ENCODE measurements at regions not wholly inside any gene's neighbourhood (a gene's known extent, or its start where the extent isn't known, plus 50 kb on each side); places are given as distances from the start of the nearest gene placed in this dataset.
"Not testable (repeated sequence)": the region's sequence is repeated elsewhere in the genome, so short reads cannot be mapped to it uniquely, and the experiment has no call there.

GRCh38 chr5:7146886-7147285, 249.1 kb upstream of the ADCY2 start:
- no peak overlapping the region for H3K27ac ChIP-seq (replicated peaks)
- no peak overlapping the region for H3K4me3 ChIP-seq (replicated peaks; ENCODE audit: insufficient read depth, low read length)
- H3K27me3 ChIP-seq (ENCODE audit: insufficient read depth, poor library complexity, severe bottlenecking): no peaks in the 10 kb centered on the region
- no peak for DNase-seq (ENCODE audit: low read depth in 1 of 2, low spot score in 1 of 2)
- TF ChIP-seq, protein P1, sequence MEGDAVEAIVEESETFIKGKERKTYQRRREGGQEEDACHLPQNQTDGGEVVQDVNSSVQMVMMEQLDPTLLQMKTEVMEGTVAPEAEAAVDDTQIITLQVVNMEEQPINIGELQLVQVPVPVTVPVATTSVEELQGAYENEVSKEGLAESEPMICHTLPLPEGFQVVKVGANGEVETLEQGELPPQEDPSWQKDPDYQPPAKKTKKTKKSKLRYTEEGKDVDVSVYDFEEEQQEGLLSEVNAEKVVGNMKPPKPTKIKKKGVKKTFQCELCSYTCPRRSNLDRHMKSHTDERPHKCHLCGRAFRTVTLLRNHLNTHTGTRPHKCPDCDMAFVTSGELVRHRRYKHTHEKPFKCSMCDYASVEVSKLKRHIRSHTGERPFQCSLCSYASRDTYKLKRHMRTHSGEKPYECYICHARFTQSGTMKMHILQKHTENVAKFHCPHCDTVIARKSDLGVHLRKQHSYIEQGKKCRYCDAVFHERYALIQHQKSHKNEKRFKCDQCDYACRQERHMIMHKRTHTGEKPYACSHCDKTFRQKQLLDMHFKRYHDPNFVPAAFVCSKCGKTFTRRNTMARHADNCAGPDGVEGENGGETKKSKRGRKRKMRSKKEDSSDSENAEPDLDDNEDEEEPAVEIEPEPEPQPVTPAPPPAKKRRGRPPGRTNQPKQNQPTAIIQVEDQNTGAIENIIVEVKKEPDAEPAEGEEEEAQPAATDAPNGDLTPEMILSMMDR (IDR thresholded peaks at IDR 0.05; ENCODE audit: insufficient read depth, low read length): no peak
- TF ChIP-seq REST (IDR thresholded peaks at IDR 0.05; ENCODE audit: insufficient replicate concordance, low read depth) (no peak), POLR2AphosphoS5 (IDR thresholded peaks at IDR 0.05; ENCODE audit: low read depth) (no peak), SPI1 (IDR thresholded peaks at IDR 0.05; ENCODE audit: borderline replicate concordance, low read depth) (no peak), GABPA (IDR thresholded peaks at IDR 0.05; ENCODE audit: low read depth) (no peak)

GRCh38 chr5:7157083-7157482, 238.9 kb upstream of the ADCY2 start:
- Histone ChIP-seq H3K27me3 (ENCODE audit: insufficient read depth, poor library complexity, severe bottlenecking) (no peaks in the 10 kb centered on the region), H3K4me3 (replicated peaks; ENCODE audit: insufficient read depth, low read length) (no peak overlapping the region), H3K27ac (replicated peaks) (no peak overlapping the region)
- TF ChIP-seq, protein P1 (IDR thresholded peaks at IDR 0.05; ENCODE audit: insufficient read depth, low read length): no peak
- TF ChIP-seq POLR2AphosphoS5 (IDR thresholded peaks at IDR 0.05; ENCODE audit: low read depth) (no peak), GABPA (IDR thresholded peaks at IDR 0.05; ENCODE audit: low read depth) (no peak), SPI1 (IDR thresholded peaks at IDR 0.05; ENCODE audit: borderline replicate concordance, low read depth) (no peak), REST (IDR thresholded peaks at IDR 0.05; ENCODE audit: insufficient replicate concordance, low read depth) (no peak)
- no peak for DNase-seq (ENCODE audit: low read depth in 1 of 2, low spot score in 1 of 2)

GRCh38 chr5:7169240-7169878, 226.6 kb upstream of the ADCY2 start:
- no peak for TF ChIP-seq GABPA (IDR thresholded peaks at IDR 0.05; ENCODE audit: low read depth)
- TF ChIP-seq, protein P1 (IDR thresholded peaks at IDR 0.05; ENCODE audit: insufficient read depth, low read length): no peak
- TF ChIP-seq POLR2AphosphoS5 (IDR thresholded peaks at IDR 0.05; ENCODE audit: low read depth): no peak
- no peak for TF ChIP-seq SPI1 (IDR thresholded peaks at IDR 0.05; ENCODE audit: borderline replicate concordance, low read depth)
- no peak for TF ChIP-seq REST (IDR thresholded peaks at IDR 0.05; ENCODE audit: insufficient replicate concordance, low read depth)
- no peak overlapping the region for H3K27ac ChIP-seq (replicated peaks)
- no peak for DNase-seq (ENCODE audit: low read depth in 1 of 2, low spot score in 1 of 2)
- H3K27me3 ChIP-seq (ENCODE audit: insufficient read depth, poor library complexity, severe bottlenecking): no peaks in the 10 kb centered on the region
- no peak overlapping the region for H3K4me3 ChIP-seq (replicated peaks; ENCODE audit: insufficient read depth, low read length)

DNA sequence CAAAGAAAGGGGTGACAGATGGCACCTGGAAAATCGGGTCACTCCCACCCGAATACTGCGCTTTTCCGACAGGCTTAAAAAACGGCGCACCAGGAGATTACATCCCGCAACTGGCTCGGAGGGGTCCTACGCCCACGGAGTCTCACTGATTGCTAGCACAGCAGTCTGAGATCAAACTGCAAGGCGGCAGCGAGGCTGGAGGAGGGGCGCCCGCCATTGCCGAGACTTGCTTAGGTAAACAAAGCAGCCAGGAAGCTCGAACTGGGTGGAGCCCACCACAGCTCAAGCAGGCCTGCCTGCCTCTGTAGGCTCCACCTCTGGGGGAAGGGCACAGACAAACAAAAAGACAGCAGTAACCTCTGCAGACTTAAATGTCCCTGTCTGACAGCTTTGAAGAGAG, 225.2 kb upstream of the ADCY2 start:
- H3K27ac ChIP-seq (replicated peaks); DNase-seq (ENCODE audit: low read depth in 1 of 2, low spot score in 1 of 2); H3K27me3 ChIP-seq (ENCODE audit: insufficient read depth, poor library complexity, severe bottlenecking); H3K4me3 ChIP-seq (replicated peaks; ENCODE audit: insufficient read depth, low read length): not testable (repeated sequence)
